Osteocyte (in vitro differentiated cells): ENCODE measurements at regions not wholly inside any gene's neighbourhood (a gene's known extent, or its start where the extent isn't known, plus 50 kb on each side); places are given as distances from the start of the nearest gene placed in this dataset.
"Not testable (repeated sequence)": the region's sequence is repeated elsewhere in the genome, so short reads cannot be mapped to it uniquely, and the experiment has no call there.

ENCODE experiments used
- DNase-seq: peaks from one replicate; pipeline ENCODE4 v3.0.0; 2021; ENCODE audit warnings: mixed read lengths; ENCODE audit not compliant: unreplicated experiment; ENCODE audit errors: extremely low spot score
- H3K27ac Mint-ChIP-seq: one replicate; pipeline ENCODE4 v1.8.0; 2021; ENCODE audit warnings: mild to moderate bottlenecking, mixed read lengths; ENCODE audit not compliant: unreplicated experiment
- H3K27me3 Mint-ChIP-seq: one replicate; pipeline ENCODE4 v1.8.0; 2021; ENCODE audit warnings: mixed read lengths; ENCODE audit not compliant: unreplicated experiment
- H3K36me3 Mint-ChIP-seq: one replicate; pipeline ENCODE4 v1.8.0; 2021; ENCODE audit warnings: mixed read lengths; ENCODE audit not compliant: unreplicated experiment
- H3K4me1 Mint-ChIP-seq: one replicate; pipeline ENCODE4 v1.8.0; 2021; ENCODE audit warnings: mixed read lengths; ENCODE audit not compliant: unreplicated experiment
- H3K4me3 Mint-ChIP-seq: one replicate; pipeline ENCODE4 v1.8.0; 2021; ENCODE audit warnings: mild to moderate bottlenecking, moderate library complexity, mixed read lengths; ENCODE audit not compliant: unreplicated experiment
- H3K9me3 Mint-ChIP-seq: one replicate; pipeline ENCODE4 v1.8.0; 2021; ENCODE audit warnings: mixed read lengths; ENCODE audit not compliant: unreplicated experiment
- CTCF ChIP-seq: fragments of 200-600 bp; sonication (generic); IDR thresholded peaks from 2 replicates; pipeline ENCODE4 v1.5.0; 2021; ENCODE audit warnings: antibody characterized with exemption, mild to moderate bottlenecking, moderate library complexity

- no peak overlapping the region for H3K4me3 Mint-ChIP-seq
- DNase-seq, result no peak
- H3K9me3 Mint-ChIP-seq, result peaks cover 28% of the 10 kb centered on the region
- H3K27ac Mint-ChIP-seq, result no peak overlapping the region
- no peaks in the 10 kb centered on the region for H3K36me3 Mint-ChIP-seq
- TF ChIP-seq CTCF, result no peak
- H3K27me3 Mint-ChIP-seq, result peaks cover 10% of the 10 kb centered on the region
- H3K4me1 Mint-ChIP-seq, result no peaks in the 10 kb centered on the region
These were observed 281.6 kb upstream of the SLC16A7 start for GRCh38 chr12:59314209-59314608.

GRCh38 chr12:59304077-59304721 lies 291.6 kb upstream of the SLC16A7 start:
- H3K36me3 Mint-ChIP-seq, result no peaks in the 10 kb centered on the region
- H3K27ac Mint-ChIP-seq, result no peak overlapping the region
- no peak for TF ChIP-seq CTCF

GRCh38 chr12:59298296-59298695 lies 297.5 kb upstream of the SLC16A7 start:
- no peak for TF ChIP-seq CTCF
- peaks cover 23% of the 10 kb centered on the region for H3K27me3 Mint-ChIP-seq
- no peaks in the 10 kb centered on the region for H3K36me3 Mint-ChIP-seq
- H3K4me3 Mint-ChIP-seq, result no peak overlapping the region
- no peak overlapping the region for H3K27ac Mint-ChIP-seq
- no peak for DNase-seq
- H3K4me1 Mint-ChIP-seq, result no peaks in the 10 kb centered on the region
- no peaks in the 10 kb centered on the region for H3K9me3 Mint-ChIP-seq

More at GRCh38 chr12:59304077-59304721, 291.6 kb upstream of the SLC16A7 start:
- DNase-seq, result no peak
- Mint-ChIP-seq H3K4me1 (no peaks in the 10 kb centered on the region), H3K9me3 (no peaks in the 10 kb centered on the region), H3K4me3 (no peak overlapping the region), H3K27me3 (peaks cover 28% of the 10 kb centered on the region)

- TF ChIP-seq CTCF, result no peak
- Mint-ChIP-seq H3K4me3 (no peak overlapping the region), H3K36me3 (no peaks in the 10 kb centered on the region)
These were observed 301.6 kb upstream of the SLC16A7 start for GRCh38 chr12:59294221-59294620.

GRCh38 chr12:59282999-59283398 lies 312.8 kb upstream of the SLC16A7 start:
- no peak for TF ChIP-seq CTCF

More at GRCh38 chr12:59294221-59294620, 301.6 kb upstream of the SLC16A7 start:
- Mint-ChIP-seq H3K9me3 (no peaks in the 10 kb centered on the region), H3K27ac (no peak overlapping the region), H3K4me1 (no peaks in the 10 kb centered on the region), H3K27me3 (peaks cover 19% of the 10 kb centered on the region)
- DNase-seq, result no peak

GRCh38 chr12:59273561-59273960 lies 322.3 kb upstream of the SLC16A7 start:
- H3K27me3 Mint-ChIP-seq, result peaks cover 17% of the 10 kb centered on the region
- H3K36me3 Mint-ChIP-seq, result not testable (repeated sequence)

More at GRCh38 chr12:59282999-59283398, 312.8 kb upstream of the SLC16A7 start:
- no peak overlapping the region for H3K4me3 Mint-ChIP-seq
- no peaks in the 10 kb centered on the region for H3K36me3 Mint-ChIP-seq
- DNase-seq, result no peak
- H3K9me3 Mint-ChIP-seq, result no peaks in the 10 kb centered on the region
- H3K4me1 Mint-ChIP-seq, result no peaks in the 10 kb centered on the region
- H3K27me3 Mint-ChIP-seq, result peaks cover 12% of the 10 kb centered on the region
- H3K27ac Mint-ChIP-seq, result no peak overlapping the region

More at GRCh38 chr12:59273561-59273960, 322.3 kb upstream of the SLC16A7 start:
- not testable (repeated sequence) for H3K4me3 Mint-ChIP-seq, H3K4me1 Mint-ChIP-seq, H3K27ac Mint-ChIP-seq, DNase-seq
- peaks cover 17% of the 10 kb centered on the region for H3K9me3 Mint-ChIP-seq
